Endodermal cell (in vitro differentiated cells): ENCODE measurements at regions not wholly inside any gene's neighbourhood (a gene's known extent, or its start where the extent isn't known, plus 50 kb on each side); places are given as distances from the start of the nearest gene placed in this dataset.
A peak's percentile ranks its signal among the peaks of the same experiment; 100 is the strongest.

Experiments
- DNase-seq: peaks from one replicate; pipeline ENCODE4 v3.0.0-alpha.2; 2017
- H3K27ac ChIP-seq: 2 replicates; pipeline ENCODE4 v1.5.1; 2013; ENCODE audit warnings: mild to moderate bottlenecking, low read depth, low read length, moderate library complexity
- H3K27me3 ChIP-seq: 2 replicates; pipeline ENCODE4 v1.6.1; 2013; ENCODE audit warnings: mild to moderate bottlenecking, low read length, moderate library complexity; ENCODE audit not compliant: insufficient read depth, control insufficient read depth, poor library complexity, severe bottlenecking
- H3K36me3 ChIP-seq: 2 replicates; pipeline ENCODE4 v1.7.0; 2013; ENCODE audit warnings: mild to moderate bottlenecking, low read length, moderate library complexity; ENCODE audit not compliant: control insufficient read depth, insufficient read depth
- H3K4me1 ChIP-seq: one replicate; pipeline ENCODE4 v1.7.0; 2013; ENCODE audit warnings: low read length; ENCODE audit not compliant: control insufficient read depth, insufficient read depth
- H3K4me3 ChIP-seq: 2 replicates; pipeline ENCODE4 v1.5.1; 2013; ENCODE audit warnings: mild to moderate bottlenecking, low read length, moderate library complexity
- H3K9ac ChIP-seq: 2 replicates; pipeline ENCODE4 v1.6.1; 2013; ENCODE audit warnings: mild to moderate bottlenecking, low read length, moderate library complexity; ENCODE audit not compliant: poor library complexity, severe bottlenecking; ENCODE audit errors: extremely low read depth
- H3K9me3 ChIP-seq: 2 replicates; pipeline ENCODE4 v1.6.1; 2013; ENCODE audit warnings: mild to moderate bottlenecking, low read length, moderate library complexity; ENCODE audit not compliant: control insufficient read depth
- H3K27ac Mint-ChIP-seq: 2 replicates; pipeline ENCODE4 v1.8.0; 2020; ENCODE audit warnings: mixed read lengths
- H3K27me3 Mint-ChIP-seq: 2 replicates; pipeline ENCODE4 v1.8.0; 2021; ENCODE audit warnings: mild to moderate bottlenecking, mixed read lengths; ENCODE audit not compliant: insufficient read depth
- H3K36me3 Mint-ChIP-seq: 2 replicates; pipeline ENCODE4 v1.8.0; 2020; ENCODE audit warnings: low read depth, mixed read lengths
- H3K4me1 Mint-ChIP-seq: 2 replicates; pipeline ENCODE4 v1.8.0; 2020; ENCODE audit warnings: mixed read lengths
- H3K4me3 Mint-ChIP-seq: 2 replicates; pipeline ENCODE4 v1.8.0; 2020; ENCODE audit warnings: mild to moderate bottlenecking, moderate library complexity, mixed read lengths
- H3K9me3 Mint-ChIP-seq: 2 replicates; pipeline ENCODE4 v1.8.0; 2020; ENCODE audit warnings: mild to moderate bottlenecking, mixed read lengths
- CTCF ChIP-seq: fragments of 200-600 bp; sonication (generic); conservative IDR thresholded peaks from 2 replicates; pipeline ENCODE4 v1.5.0; 2021; ENCODE audit warnings: antibody characterized with exemption, mild to moderate bottlenecking
- WGBS, 2 experiments: methylation state at CpG; one replicate each; pipeline versions ENCODE4 v1.1.5 to v1.1.7; 2013; ENCODE audit warnings: missing lambda C conversion rate in 2 of 2, mixed read lengths in 1 of 2; ENCODE audit not compliant: insufficient coverage in 1 of 2, insufficient read length in 1 of 2; 5-methylcytosine and 5-hydroxymethylcytosine counted together

GRCh38 chr15:70466895-70467529 lies 296.3 kb downstream of the UACA start:
- Mint-ChIP-seq H3K27me3 (no peaks in the 10 kb centered on the region), H3K9me3 (no peaks in the 10 kb centered on the region), H3K4me1 (no peaks in the 10 kb centered on the region), H3K36me3 (no peaks in the 10 kb centered on the region), H3K4me3 (no peak overlapping the region), H3K27ac (no peak overlapping the region)
- H3K4me1 ChIP-seq, result no peaks in the 10 kb centered on the region
- H3K36me3 ChIP-seq, result no peaks in the 10 kb centered on the region
- H3K9ac ChIP-seq, result no peak overlapping the region
- H3K27me3 ChIP-seq, result no peaks in the 10 kb centered on the region
- 72% methylated on average over 3 to 4 of the region's 4 CpGs for WGBS, 2 experiments
- peak; percentile 79 for TF ChIP-seq CTCF
- no peaks in the 10 kb centered on the region for H3K9me3 ChIP-seq
- H3K4me3 ChIP-seq, result no peak overlapping the region
- peak; percentile 83 for DNase-seq
- H3K27ac ChIP-seq, result no peak overlapping the region

- TF ChIP-seq CTCF, result no peak
- WGBS, 2 experiments, result 63 to 67% methylated on average over 3 of the region's 3 CpGs
- no peaks in the 10 kb centered on the region for H3K36me3 Mint-ChIP-seq
- Histone ChIP-seq H3K9ac (no peak overlapping the region), H3K9me3 (no peaks in the 10 kb centered on the region), H3K36me3 (no peaks in the 10 kb centered on the region), H3K27me3 (no peaks in the 10 kb centered on the region), H3K4me3 (no peak overlapping the region), H3K4me1 (no peaks in the 10 kb centered on the region), H3K27ac (no peak overlapping the region)
- H3K27ac Mint-ChIP-seq, result no peak overlapping the region
- H3K9me3 Mint-ChIP-seq, result no peaks in the 10 kb centered on the region
- no peak for DNase-seq
- no peak overlapping the region for H3K4me3 Mint-ChIP-seq
- H3K27me3 Mint-ChIP-seq, result peaks cover 3% of the 10 kb centered on the region
- no peaks in the 10 kb centered on the region for H3K4me1 Mint-ChIP-seq
Observed at GRCh38 chr15:70466305-70466704, 297.1 kb downstream of the UACA start.

- H3K27me3 Mint-ChIP-seq, result peaks cover 5% of the 10 kb centered on the region
- no peaks in the 10 kb centered on the region for H3K36me3 Mint-ChIP-seq
- H3K27ac Mint-ChIP-seq, result no peak overlapping the region
- no peak for TF ChIP-seq CTCF
- Histone ChIP-seq H3K36me3 (no peaks in the 10 kb centered on the region), H3K27ac (no peak overlapping the region), H3K4me1 (no peaks in the 10 kb centered on the region), H3K9me3 (no peaks in the 10 kb centered on the region), H3K4me3 (no peak overlapping the region), H3K9ac (no peak overlapping the region), H3K27me3 (no peaks in the 10 kb centered on the region)
- H3K4me3 Mint-ChIP-seq, result no peak overlapping the region
- no peaks in the 10 kb centered on the region for H3K4me1 Mint-ChIP-seq
- 89 to 90% methylated on average over 3 to 4 of the region's 4 CpGs for WGBS, 2 experiments
- no peak for DNase-seq
- H3K9me3 Mint-ChIP-seq, result no peaks in the 10 kb centered on the region
Observed at GRCh38 chr15:70465812-70466211, 297.5 kb downstream of the UACA start.
